Right lobe of liver (tissue), 6 donors: ENCODE measurements at regions not wholly inside any gene's neighbourhood (a gene's known extent, or its start where the extent isn't known, plus 50 kb on each side); places are given as distances from the start of the nearest gene placed in this dataset.

Experiments used
- ATAC-seq, 4 donors: fragments of 200-7000 bp; cut with Tn5 transposase; one replicate each; pipeline ENCODE4 v1.9.1; 2020; ENCODE audit warnings: mild to moderate bottlenecking in 4 of 4, moderate library complexity in 4 of 4
- DNase-seq, 3 donors: peaks; one replicate each; pipeline ENCODE4 v3.0.0-alpha.2; 2020
- H3K27ac ChIP-seq, 3 donors: fragments of 200-600 bp; one replicate each; pipeline ENCODE4 v1.8.0; 2022
- H3K27me3 ChIP-seq, 2 donors: fragments of 200-600 bp; one replicate each; pipeline ENCODE4 v1.8.0; 2022
- H3K36me3 ChIP-seq, 4 donors: fragments of 200-600 bp; sonication (generic) in 1 of 4; one replicate each; pipeline versions ENCODE4 v1.5.1 to v1.8.0; 2017 to 2022; ENCODE audit warnings: control low read depth in 1 of 4
- H3K4me1 ChIP-seq, 4 donors: fragments of 200-600 bp; sonication (generic) in 1 of 4; one replicate each; pipeline versions ENCODE4 v1.5.1 to v1.8.0; 2017 to 2022; ENCODE audit warnings: control low read depth in 1 of 4
- H3K4me3 ChIP-seq, 3 donors: fragments of 200-600 bp; one replicate each; pipeline ENCODE4 v1.8.0; 2022
- H3K9me3 ChIP-seq, 4 donors: fragments of 200-600 bp; sonication (generic) in 1 of 4; one replicate each; pipeline versions ENCODE4 v1.5.1 to v1.8.0; 2017 to 2022; ENCODE audit warnings: control low read depth in 1 of 4
- POLR2A ChIP-seq: fragments of 450-650 bp; IDR thresholded peaks from one replicate; pipeline ENCODE4 v1.6.1; 2017; ENCODE audit warnings: antibody characterized with exemption, mild to moderate bottlenecking
- WGBS: methylation state at CpG from one replicate; pipeline ENCODE4 v1.1.6; 2018; ENCODE audit warnings: low coverage, low lambda C conversion rate; ENCODE audit not compliant: insufficient coverage; ENCODE audit errors: missing lambda C conversion rate; 5-methylcytosine and 5-hydroxymethylcytosine counted together
- intact Hi-C, 2 donors: fragments of 100-400 bp; cut with DNase I; formaldehyde crosslinking; loops; one replicate each; pipeline versions ENCODE4 v1.11.2 to v1.14.1; 2022
- TF ChIP-seq, protein P1 (sequence below), 4 donors: fragments of 200-600 bp in 3 of 4; fragments of 450-650 bp in 1 of 4; IDR thresholded peaks; one replicate each; pipeline versions ENCODE4 v1.5.1 to v1.8.0; 2016 to 2022; ENCODE audit warnings: antibody characterized with exemption in 4 of 4, mild to moderate bottlenecking in 2 of 4
- donor health status: DM: no; HTN: yes; CAD: no.
- donor health status: DM: no; HTN: no; CAD: no.
- donor health status: DM: no; HTN: no; CAD: no.
- donor health status: DM: no; HTN: yes; CAD: no.
- donor health status: DM: no; HTN: yes; CAD: no.

GRCh38 chr3:154583086-154583634 lies 153.2 kb upstream of the GPR149 start:
- no peaks in the 10 kb centered on the region for H3K27me3 ChIP-seq
- H3K36me3 ChIP-seq = no peaks in the 10 kb centered on the region
- intact Hi-C loops = no loop called here
- no peak for DNase-seq
- H3K4me1 ChIP-seq = no peaks in the 10 kb centered on the region
- no peak for ATAC-seq
- no peak overlapping the region for H3K4me3 ChIP-seq
- no peak overlapping the region for H3K27ac ChIP-seq
- WGBS = 42% methylated on average over 4 of the region's 4 CpGs
- TF ChIP-seq, protein P1, sequence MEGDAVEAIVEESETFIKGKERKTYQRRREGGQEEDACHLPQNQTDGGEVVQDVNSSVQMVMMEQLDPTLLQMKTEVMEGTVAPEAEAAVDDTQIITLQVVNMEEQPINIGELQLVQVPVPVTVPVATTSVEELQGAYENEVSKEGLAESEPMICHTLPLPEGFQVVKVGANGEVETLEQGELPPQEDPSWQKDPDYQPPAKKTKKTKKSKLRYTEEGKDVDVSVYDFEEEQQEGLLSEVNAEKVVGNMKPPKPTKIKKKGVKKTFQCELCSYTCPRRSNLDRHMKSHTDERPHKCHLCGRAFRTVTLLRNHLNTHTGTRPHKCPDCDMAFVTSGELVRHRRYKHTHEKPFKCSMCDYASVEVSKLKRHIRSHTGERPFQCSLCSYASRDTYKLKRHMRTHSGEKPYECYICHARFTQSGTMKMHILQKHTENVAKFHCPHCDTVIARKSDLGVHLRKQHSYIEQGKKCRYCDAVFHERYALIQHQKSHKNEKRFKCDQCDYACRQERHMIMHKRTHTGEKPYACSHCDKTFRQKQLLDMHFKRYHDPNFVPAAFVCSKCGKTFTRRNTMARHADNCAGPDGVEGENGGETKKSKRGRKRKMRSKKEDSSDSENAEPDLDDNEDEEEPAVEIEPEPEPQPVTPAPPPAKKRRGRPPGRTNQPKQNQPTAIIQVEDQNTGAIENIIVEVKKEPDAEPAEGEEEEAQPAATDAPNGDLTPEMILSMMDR (IDR thresholded peaks at IDR 0.05) = no peak
- no peak for TF ChIP-seq POLR2A
- H3K9me3 ChIP-seq = no peaks in the 10 kb centered on the region

DNA sequence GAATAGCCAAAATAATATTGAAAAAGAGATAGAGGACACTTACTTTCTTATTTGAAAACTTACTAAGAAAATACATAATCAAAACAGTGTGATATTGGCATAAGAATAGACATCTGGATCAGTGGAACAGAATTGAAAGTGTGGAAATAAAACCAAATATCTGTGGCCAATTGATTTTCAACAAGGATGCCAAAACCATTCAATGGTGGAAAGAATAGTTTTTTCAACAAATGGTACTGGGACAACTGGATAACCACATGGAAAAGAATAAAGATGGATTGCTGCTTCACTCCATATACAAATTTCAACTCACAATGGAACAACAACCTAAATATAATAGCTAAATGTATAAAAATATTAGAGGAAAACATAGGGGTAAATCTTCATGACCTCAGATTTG lies 152.5 kb upstream of the GPR149 start:
- ATAC-seq = no peak
- DNase-seq = no peak
- H3K27ac ChIP-seq = no peak overlapping the region
- no peak for TF ChIP-seq POLR2A
- TF ChIP-seq, protein P1 (IDR thresholded peaks at IDR 0.05) = no peak
- no peaks in the 10 kb centered on the region for H3K9me3 ChIP-seq
- no peaks in the 10 kb centered on the region for H3K36me3 ChIP-seq
- no peaks in the 10 kb centered on the region for H3K4me1 ChIP-seq
- no peak overlapping the region for H3K4me3 ChIP-seq
- intact Hi-C loops = no loop called here
- H3K27me3 ChIP-seq = no peaks in the 10 kb centered on the region

DNA sequence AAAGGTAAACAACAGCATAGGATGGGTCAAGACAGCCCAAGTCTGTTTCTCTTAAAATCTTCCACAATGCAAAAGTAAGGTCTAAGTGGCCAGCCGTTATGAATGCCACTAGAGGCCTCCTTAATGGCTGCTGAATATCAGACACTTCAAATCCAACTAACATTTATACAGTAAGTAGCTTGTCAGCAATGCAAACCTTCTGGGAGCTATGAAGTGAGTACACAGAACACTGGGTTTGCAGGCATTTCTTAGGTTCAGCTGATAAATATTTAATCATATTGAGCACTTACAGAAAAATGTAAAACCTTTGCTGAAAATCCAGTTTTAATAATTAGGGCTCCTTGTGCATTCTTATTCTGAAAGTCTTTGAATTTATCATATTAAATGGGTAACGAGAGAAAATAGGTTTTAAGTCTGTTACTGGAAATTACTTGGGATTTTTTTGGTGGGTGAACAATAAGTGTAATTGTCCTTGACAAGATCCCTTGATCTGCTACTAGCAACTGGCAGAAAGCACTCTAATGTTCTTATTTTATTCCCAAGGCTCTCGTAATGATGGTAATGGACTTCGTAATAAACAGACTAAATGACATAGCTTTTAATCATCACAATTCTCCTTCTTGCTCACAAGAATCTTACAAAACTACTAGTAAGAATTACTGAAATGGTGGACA lies 141.7 kb upstream of the GPR149 start:
- H3K27me3 ChIP-seq = no peaks in the 10 kb centered on the region
- TF ChIP-seq, protein P1 (IDR thresholded peaks at IDR 0.05) = no peak
- TF ChIP-seq POLR2A = no peak
- H3K27ac ChIP-seq = no peak overlapping the region
- H3K36me3 ChIP-seq = no peaks in the 10 kb centered on the region
- WGBS = 53% methylated on average over 4 of the region's 4 CpGs
- no peak for ATAC-seq
- no peaks in the 10 kb centered on the region for H3K4me1 ChIP-seq
- H3K4me3 ChIP-seq = no peak overlapping the region
- no peaks in the 10 kb centered on the region for H3K9me3 ChIP-seq
- intact Hi-C loops = no loop called here
- DNase-seq = no peak

- Histone ChIP-seq H3K4me3 (no peak overlapping the region), H3K36me3 (no peaks in the 10 kb centered on the region), H3K4me1 (no peaks in the 10 kb centered on the region), H3K27ac (no peak overlapping the region), H3K9me3 (no peaks in the 10 kb centered on the region), H3K27me3 (no peaks in the 10 kb centered on the region)
- ATAC-seq (no peak), DNase-seq (no peak)
- TF ChIP-seq, protein P1 (IDR thresholded peaks at IDR 0.05) = no peak
- no peak for TF ChIP-seq POLR2A
- intact Hi-C loops = no loop called here
- 55% methylated on average over 3 of the region's 3 CpGs for WGBS
Observed at GRCh38 chr3:154568064-154568463, 138.1 kb upstream of the GPR149 start.

DNA sequence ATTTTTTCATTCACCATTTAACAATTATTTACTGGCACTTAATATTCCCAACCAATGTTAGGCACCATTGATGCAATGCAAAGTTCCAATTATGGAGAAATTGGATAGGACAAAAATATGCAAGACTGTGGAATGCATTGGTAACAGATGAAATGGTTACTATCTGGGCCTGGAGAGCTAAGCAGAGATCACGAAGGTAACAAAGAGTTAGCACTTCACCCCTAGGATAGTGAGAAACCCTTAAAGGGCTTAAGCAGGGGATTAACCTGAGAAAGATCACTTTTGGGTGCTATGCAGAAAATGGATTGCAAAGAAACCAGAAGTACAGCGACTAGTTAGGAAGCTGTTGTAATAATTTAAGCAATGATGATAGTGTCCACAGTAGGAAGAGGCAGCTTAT lies 129.6 kb upstream of the GPR149 start:
- 41% methylated on average over 2 of the region's 2 CpGs for WGBS
- ATAC-seq = no peak
- Histone ChIP-seq H3K9me3 (no peaks in the 10 kb centered on the region), H3K27ac (no peak overlapping the region), H3K4me3 (no peak overlapping the region), H3K27me3 (no peaks in the 10 kb centered on the region), H3K36me3 (no peaks in the 10 kb centered on the region), H3K4me1 (no peaks in the 10 kb centered on the region)
- no peak for TF ChIP-seq POLR2A
- TF ChIP-seq, protein P1 (IDR thresholded peaks at IDR 0.05) = no peak
- DNase-seq = no peak
- intact Hi-C loops = no loop called here
